ENCODE measurements at regions not wholly inside any gene's neighbourhood (a gene's known extent, or its start where the extent isn't known, plus 50 kb on each side); places are given as distances from the start of the nearest gene placed in this dataset.

DNA sequence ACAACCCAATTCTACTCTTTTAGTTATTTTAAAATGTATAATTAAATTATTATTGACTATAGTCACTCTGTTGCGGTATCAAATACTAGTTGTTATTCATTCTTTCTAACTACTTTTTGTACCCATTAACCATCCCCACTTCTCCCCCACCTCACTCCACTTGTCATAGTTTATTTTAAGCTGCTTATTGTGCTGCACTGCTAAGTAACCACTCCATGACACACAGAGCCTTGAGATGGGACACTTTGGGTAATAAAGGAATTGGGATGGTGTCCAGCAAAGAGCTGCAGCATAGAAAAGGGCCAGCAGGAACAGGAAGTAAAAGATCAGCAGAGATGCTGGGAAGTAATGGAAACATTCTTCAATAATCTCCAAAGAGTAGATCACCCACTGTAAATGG, 123.0 kb downstream of the RPS29 start:
- Histone ChIP-seq H3K9me3 (no peaks in the 10 kb centered on the region), H3K27ac (no peak overlapping the region), H3K36me3 (no peaks in the 10 kb centered on the region), H3K4me1 (peaks cover 0 to 13% (median 4%) of the 10 kb centered on the region in 4 donors), H3K4me3 (no peak overlapping the region), H3K27me3 (no peaks in the 10 kb centered on the region)
- TF ChIP-seq POLR2A (IDR thresholded peaks at IDR 0.05) = no peak
- TF ChIP-seq, protein P1, sequence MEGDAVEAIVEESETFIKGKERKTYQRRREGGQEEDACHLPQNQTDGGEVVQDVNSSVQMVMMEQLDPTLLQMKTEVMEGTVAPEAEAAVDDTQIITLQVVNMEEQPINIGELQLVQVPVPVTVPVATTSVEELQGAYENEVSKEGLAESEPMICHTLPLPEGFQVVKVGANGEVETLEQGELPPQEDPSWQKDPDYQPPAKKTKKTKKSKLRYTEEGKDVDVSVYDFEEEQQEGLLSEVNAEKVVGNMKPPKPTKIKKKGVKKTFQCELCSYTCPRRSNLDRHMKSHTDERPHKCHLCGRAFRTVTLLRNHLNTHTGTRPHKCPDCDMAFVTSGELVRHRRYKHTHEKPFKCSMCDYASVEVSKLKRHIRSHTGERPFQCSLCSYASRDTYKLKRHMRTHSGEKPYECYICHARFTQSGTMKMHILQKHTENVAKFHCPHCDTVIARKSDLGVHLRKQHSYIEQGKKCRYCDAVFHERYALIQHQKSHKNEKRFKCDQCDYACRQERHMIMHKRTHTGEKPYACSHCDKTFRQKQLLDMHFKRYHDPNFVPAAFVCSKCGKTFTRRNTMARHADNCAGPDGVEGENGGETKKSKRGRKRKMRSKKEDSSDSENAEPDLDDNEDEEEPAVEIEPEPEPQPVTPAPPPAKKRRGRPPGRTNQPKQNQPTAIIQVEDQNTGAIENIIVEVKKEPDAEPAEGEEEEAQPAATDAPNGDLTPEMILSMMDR (IDR thresholded peaks at IDR 0.05) = no peak
- no peak for TF ChIP-seq POLR2AphosphoS5 (IDR thresholded peaks at IDR 0.05)
- no peak for TF ChIP-seq EP300 (IDR thresholded peaks at IDR 0.05)
- WGBS, 2 donors = 70 to 79% methylated on average over 1 of the region's 1 CpG
- no peak for DNase-seq
- no peak for ATAC-seq (ENCODE audit: low FRiP score in 2 of 2)

DNA sequence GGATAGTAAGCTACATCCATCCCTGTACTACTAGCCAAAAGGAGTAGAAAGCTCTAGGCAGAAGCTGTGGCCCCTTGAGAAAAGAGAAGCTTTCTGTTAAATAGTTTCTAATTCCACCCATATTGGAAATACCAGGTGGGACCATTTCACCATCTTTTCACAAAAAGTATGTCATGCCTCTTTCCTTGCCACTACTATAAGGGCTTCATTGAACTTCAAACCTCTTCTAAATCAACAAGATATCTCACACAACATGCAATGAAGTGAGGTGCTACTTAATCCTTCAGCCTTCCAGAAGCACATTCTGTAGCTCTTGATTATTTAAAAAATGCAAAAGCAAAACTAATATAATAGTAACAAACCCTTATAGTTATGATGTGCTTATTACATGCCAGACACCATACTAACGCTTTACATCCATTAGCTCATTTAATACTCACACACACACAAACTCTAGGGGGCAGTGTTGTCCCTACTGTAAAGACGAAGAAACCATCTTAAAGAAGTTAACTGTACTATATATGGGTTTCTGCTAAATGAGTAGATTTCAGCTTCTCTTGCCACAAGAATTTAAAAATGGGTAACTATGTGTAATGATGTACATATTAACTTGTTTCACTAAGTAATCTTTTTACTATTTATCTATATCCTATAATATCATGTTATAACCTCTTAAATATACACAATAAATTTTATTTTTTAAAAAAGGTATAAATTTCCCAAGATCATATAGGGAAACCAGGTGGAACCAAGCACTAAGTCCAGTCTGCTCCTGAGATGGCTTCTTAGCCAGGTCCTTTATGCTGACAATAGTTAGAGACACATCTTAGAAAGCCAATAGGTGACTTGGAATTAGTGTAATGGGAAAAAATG, 124.4 kb downstream of the RPS29 start:
- ATAC-seq (ENCODE audit: low FRiP score in 2 of 2) = peak; percentile 85 to 86
- peaks cover 0 to 13% (median 4%) of the 10 kb centered on the region in 4 donors for H3K4me1 ChIP-seq
- 2 to 3% methylated on average over 2 of the region's 2 CpGs for WGBS, 2 donors
- DNase-seq = peak in 1 of 2 donors; percentile 56
- H3K9me3 ChIP-seq = no peaks in the 10 kb centered on the region
- no peak overlapping the region for H3K27ac ChIP-seq
- no peaks in the 10 kb centered on the region for H3K36me3 ChIP-seq
- TF ChIP-seq EP300 (IDR thresholded peaks at IDR 0.05) = no peak
- TF ChIP-seq POLR2AphosphoS5 (IDR thresholded peaks at IDR 0.05) = no peak
- TF ChIP-seq, protein P1 (IDR thresholded peaks at IDR 0.05) = peak; percentile 33 to 72 (median 52)
- no peaks in the 10 kb centered on the region for H3K27me3 ChIP-seq
- no peak overlapping the region for H3K4me3 ChIP-seq

DNA sequence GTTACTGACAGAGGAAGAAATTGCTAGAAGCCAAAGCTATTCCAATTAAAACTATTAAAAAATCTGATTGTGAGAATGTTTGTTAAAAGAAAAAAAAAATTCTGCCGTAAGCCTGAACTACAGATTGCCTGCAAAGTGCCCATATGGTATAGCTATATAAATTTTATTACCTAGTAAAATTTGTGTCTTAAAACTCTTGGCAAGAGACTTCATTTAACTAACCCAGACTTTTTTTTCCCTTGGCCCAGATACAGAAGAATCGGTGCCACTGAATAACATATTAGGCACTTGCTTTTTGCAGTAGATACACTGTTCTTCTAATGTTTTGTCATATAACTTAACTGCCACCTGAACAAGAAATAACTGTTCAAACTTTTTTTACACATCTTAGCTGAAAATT, 125.5 kb downstream of the RPS29 start:
- no peaks in the 10 kb centered on the region for H3K36me3 ChIP-seq
- peaks cover 0 to 13% (median 4%) of the 10 kb centered on the region in 4 donors for H3K4me1 ChIP-seq
- WGBS, 2 donors = 84 to 86% methylated on average over 2 of the region's 2 CpGs
- H3K27me3 ChIP-seq = no peaks in the 10 kb centered on the region
- TF ChIP-seq POLR2AphosphoS5 (IDR thresholded peaks at IDR 0.05) (no peak), EP300 (IDR thresholded peaks at IDR 0.05) (no peak)
- TF ChIP-seq, protein P1 (IDR thresholded peaks at IDR 0.05) = no peak
- H3K9me3 ChIP-seq = no peaks in the 10 kb centered on the region
- no peak overlapping the region for H3K4me3 ChIP-seq
- no peak for DNase-seq
- no peak for ATAC-seq (ENCODE audit: low FRiP score in 2 of 2)
- no peak overlapping the region for H3K27ac ChIP-seq

DNA sequence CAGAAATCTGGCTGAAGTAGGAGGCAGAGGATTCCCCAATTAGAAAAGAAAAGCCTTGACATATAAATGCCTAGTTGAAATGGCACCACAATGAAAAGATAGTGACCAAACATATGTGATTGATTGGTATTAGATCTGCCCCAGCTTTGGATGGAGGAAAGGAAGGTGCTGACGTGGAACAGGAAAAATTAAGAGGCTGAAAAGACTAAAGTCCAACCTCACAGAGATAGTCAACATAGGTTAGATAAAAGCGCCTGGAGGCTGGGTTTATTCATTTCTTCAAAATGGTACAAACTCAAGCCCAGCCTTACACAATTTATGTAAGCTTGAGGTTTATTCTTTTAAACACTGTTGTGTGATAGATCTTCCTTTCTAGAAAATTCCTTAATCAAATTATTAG, 129.6 kb downstream of the RPS29 start:
- Histone ChIP-seq H3K27me3 (no peaks in the 10 kb centered on the region), H3K4me1 (no peaks in the 10 kb centered on the region), H3K36me3 (no peaks in the 10 kb centered on the region), H3K27ac (no peak overlapping the region), H3K4me3 (no peak overlapping the region), H3K9me3 (no peaks in the 10 kb centered on the region)
- ATAC-seq (ENCODE audit: low FRiP score in 2 of 2) (no peak), DNase-seq (no peak)
- no peak for TF ChIP-seq POLR2AphosphoS5 (IDR thresholded peaks at IDR 0.05)
- TF ChIP-seq, protein P1 (IDR thresholded peaks at IDR 0.05) = no peak
- TF ChIP-seq POLR2A (IDR thresholded peaks at IDR 0.05) = no peak
- TF ChIP-seq EP300 (IDR thresholded peaks at IDR 0.05) = no peak
- WGBS, 2 donors = 78 to 84% methylated on average over 2 of the region's 2 CpGs

DNA sequence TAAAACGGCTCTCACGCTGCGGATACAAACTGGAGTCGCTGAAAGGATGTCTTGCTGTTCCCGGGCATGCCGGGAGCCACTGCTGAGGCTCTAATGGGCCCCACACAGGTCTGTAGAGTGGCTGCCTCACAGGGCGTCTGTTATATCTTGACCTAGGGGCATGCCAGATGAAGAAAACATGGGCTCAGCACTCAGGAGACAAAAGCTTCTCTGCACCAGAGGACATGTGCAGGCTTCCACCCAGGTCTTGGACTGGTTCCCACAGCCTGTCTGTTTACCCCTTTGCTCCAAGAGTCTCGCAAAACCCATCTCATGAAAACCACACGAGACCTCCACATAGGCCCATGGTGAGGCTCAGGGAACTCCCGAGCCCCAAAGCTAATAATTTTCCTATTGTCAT, 134.2 kb downstream of the RPS29 start:
- H3K27me3 ChIP-seq = no peaks in the 10 kb centered on the region
- no peak for ATAC-seq (ENCODE audit: low FRiP score in 2 of 2)
- no peaks in the 10 kb centered on the region for H3K36me3 ChIP-seq
- no peak for DNase-seq
- H3K4me1 ChIP-seq = no peaks in the 10 kb centered on the region
- peaks cover 0 to 14% (median 7%) of the 10 kb centered on the region in 4 donors for H3K9me3 ChIP-seq
- 84 to 88% methylated on average over 10 of the region's 10 CpGs for WGBS, 2 donors
- no peak for TF ChIP-seq POLR2AphosphoS5 (IDR thresholded peaks at IDR 0.05)
- no peak for TF ChIP-seq EP300 (IDR thresholded peaks at IDR 0.05)
- TF ChIP-seq, protein P1 (IDR thresholded peaks at IDR 0.05) = no peak
- no peak for TF ChIP-seq POLR2A (IDR thresholded peaks at IDR 0.05)
- H3K4me3 ChIP-seq = no peak overlapping the region
- no peak overlapping the region for H3K27ac ChIP-seq

All from upper lobe of left lung (tissue), 6 donors.